8988T (cell line): ENCODE measurements at regions not wholly inside any gene's neighbourhood (a gene's known extent, or its start where the extent isn't known, plus 50 kb on each side); places are given as distances from the start of the nearest gene placed in this dataset.

Experiments used
- DNase-seq: peaks from one replicate; pipeline ENCODE4 v3.0.0; 2011

DNA sequence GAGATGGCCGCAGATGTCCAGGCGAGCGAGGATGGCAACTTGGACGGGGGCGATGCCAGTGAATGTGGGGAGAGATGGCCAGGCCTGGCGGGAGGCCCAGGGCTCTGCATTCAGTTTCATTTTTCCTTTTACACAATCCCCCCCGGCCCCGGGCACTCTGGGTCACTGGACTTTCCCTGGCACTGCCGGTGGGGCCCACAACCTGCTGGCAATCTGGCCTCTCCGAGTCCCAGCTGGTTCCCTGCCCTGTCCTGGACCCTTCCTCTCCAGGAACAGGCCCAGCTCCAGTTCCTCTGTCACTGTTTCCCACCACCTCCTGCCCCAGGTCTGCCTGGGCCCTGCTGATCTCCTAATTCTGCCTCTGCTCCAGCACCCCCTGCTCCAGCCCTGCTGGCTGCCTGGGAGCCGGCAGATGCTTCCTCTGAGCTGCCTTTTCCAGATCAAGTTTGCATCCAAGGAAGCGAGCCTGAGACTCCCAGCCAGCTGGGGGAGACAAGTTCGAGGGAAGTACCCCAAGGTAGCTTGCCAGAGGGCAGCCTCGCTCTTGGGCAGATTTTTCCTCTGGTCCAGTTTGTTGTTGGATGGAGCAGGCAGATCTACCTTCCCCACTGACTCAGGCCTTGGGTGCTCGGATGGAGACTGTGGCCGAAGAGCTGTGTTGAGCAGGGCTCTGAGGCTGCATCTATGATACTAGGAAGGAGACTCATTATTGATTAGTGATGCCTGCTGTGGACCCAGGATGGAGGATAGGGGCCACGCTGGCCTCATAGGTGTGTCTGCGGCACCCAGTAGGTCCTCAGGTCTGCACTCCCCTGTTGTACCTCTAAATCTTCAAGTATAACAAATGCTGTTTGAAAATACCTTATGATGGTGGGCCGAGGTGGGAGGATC, 83.2 kb downstream of the CEBPB start:
- no peak for DNase-seq

DNA sequence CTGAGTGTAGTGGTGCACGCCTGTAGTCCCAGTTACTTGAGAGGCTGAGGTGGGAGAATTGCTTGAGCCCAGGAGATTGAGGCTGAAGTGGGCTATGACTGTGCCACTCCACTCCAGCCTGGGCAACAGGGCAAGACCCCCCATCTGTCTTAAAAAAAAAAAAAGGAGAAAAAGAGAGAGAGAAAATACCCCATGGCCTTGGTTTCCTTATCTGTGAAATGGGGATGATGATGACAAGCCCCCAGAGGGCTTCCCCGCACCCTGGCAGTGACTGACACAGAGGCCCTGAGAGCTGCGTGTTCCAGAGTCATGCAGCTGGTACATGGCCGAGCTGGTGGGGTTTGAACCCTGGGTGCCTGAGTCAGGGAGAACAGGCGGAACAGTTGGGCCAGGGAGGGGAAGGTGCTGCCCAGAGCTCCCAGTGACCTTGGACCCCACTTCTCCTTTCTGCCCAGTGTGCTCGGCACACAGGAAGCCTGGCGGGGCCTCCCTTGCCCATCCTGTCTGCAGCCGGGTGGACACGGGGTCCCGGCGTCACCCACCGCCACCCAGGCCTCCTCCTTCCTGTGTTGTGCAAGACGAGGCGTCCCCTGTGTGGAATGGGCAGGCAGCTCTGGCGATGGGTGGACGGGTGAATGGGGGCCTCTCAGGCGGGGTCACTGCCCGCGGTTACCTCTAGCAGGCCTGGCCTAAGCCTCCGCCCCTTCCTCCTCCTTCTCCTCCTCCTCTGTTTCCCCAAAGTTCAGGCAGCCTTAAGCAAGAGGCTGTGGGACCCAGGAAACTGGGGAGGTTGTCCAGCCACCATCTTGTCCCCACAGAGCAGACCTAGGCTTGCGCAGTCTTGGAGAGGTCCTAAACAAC, 84.2 kb downstream of the CEBPB start:
- DNase-seq, result no peak

DNA sequence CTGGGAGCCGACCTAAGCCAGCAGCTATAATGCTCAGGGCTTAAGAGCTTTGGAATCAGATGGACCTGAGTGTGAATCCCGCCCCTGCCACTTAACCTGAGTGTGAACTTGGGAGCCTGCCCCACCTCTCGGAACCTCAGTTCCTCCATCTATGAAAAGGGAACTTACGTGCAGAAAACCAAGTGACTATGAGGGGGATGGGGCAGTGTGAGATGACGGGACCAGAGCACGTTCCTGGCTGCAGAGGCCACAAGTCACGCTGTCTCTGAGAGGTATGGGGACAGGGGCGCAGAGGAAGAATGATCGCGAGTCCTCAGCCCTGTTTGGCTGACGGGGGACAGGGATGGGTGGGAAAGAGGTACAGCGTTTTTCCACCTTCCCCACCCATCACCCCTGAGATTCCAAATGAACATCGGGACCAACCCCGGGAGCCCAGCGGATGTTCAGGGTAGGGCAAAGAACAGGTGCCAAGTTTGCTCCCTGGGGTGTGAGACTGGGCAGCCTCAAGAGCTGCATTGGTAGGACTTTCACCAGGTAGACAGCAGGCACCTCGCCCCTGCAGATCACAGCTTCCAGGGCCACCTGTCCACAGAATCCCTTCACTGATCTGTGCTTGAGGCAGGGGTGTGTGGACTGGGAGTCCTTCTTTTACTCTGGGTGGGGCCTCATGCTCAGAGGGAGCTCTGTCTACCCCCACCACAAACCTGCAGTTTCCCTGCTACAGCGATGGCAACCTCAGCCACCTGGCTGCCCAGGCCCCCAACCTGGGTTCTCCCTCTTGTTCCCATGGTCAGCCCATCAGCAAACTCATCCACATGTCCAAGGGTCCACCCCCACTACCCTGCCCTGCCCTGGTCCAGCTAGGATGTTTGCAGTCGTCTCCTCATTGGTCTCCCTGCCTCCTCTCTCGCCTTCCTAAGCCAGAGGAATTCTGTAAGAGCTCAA, 85.8 kb downstream of the CEBPB start:
- DNase-seq, result no peak

DNA sequence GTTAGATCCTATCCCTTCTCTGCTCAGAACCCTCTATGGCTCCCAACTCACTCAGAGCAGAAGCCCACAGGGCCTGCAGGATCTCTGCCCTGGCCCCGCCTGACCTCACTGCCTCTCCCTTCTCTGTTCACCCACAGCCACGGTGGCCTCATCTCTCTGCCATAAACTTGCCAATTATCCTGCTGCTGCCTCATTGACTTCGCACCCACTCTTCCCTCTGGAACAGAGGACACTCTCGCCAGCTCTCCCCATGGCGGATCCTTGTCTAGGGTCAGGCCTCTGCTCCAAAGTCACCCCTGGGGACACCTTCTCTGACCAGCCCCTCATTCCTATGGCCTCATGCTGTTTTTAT, 86.4 kb downstream of the CEBPB start:
- DNase-seq, result no peak

DNA sequence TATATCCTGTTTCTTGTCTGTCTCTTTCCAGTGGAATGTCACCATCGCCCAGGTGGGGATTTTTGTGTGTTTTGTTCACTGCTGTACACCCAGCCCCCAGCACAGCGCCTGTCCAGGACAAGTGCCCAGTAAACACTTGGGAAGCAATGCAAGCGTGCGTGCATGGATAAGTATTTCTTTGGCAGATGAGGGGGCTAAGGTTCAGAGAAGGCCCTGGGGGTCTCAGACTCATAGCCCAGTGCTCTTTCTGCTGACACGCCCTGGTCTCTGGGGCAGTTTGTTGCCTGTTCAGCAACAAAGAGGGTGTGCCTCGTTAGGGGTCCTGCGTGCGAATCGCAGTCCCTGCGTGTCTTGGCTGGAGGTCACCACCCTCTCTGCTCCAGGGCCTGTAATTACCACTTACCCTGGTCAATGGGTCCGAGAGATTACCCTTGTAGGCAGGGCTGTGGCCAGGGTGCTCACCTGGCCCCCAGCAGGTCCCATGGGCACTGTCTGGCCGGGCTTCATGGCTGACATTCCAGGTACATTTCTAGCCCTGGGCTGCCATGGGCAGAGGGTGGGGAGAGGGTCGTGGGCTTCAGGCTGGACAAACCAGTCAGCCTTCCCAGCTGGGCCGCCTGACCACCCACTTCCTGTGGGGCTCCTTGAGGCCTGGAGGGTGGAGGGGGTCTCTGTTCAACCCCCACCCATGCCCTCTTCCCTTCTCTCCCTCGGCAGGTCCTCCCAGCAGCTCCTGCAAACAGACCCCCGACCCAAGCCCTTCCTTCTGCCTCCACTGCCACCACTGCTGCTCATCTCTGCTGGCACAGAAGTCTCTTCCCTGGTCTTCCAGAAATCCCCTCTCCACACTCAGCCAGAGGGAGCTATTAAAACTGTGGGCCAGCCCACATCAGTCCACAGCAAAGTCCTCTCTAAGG, 87.1 kb downstream of the CEBPB start:
- no peak for DNase-seq

DNA sequence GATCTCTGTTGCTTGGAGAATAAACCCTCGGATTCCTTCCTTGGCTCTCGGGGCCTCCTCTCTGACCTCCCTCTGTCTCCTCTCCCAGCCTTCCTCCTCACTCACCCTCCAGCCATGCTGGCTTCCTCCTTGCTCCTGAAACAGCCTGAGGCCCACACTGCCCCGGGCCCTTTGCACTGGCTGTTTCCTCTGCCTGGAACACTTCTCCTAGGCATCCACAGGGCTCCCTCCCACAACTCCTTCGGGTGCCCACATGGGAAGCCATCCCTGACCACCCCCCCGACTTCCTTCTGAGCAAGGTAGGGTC, 87.7 kb downstream of the CEBPB start:
- no peak for DNase-seq

DNA sequence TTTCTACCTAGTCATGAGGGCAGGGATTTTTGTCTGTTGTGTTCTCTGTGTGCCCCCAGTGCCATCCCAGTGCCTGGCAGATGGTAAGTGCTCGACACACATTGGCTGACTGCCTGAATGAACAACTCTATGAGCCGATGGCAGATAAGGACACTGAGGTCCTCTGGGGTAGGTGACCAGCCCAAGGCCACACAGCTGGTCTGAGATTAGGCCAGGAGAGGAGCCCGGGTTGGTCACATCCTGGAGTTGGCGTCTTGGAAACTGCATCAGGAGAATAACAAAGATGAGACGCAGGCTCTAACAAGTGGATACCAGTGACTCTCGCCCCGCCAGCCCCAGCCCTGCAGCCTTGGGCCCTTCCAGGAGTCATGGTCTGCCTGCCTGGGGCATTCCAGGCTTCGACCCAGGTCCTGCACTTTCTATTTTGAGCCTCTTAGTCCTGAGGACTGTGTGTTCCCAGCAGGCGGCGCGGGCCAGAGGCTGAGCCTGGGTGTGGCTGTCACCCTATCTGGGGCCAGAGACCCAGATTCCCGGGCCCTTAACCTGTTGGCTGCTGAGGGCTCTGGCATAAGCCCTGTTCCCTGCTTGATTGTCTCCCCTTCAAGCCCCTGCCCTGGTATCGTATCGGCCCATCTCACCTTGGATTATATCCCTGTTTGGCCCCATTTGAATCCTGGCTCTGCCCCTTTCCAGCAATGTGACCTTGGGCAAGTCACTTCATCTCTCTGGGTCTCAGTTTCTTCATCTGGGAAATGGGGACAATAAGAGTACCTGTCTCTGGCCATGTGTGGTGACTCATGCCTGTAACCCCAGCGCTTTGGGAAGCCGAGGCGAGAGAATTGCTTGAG, 88.3 kb downstream of the CEBPB start:
- no peak for DNase-seq

DNA sequence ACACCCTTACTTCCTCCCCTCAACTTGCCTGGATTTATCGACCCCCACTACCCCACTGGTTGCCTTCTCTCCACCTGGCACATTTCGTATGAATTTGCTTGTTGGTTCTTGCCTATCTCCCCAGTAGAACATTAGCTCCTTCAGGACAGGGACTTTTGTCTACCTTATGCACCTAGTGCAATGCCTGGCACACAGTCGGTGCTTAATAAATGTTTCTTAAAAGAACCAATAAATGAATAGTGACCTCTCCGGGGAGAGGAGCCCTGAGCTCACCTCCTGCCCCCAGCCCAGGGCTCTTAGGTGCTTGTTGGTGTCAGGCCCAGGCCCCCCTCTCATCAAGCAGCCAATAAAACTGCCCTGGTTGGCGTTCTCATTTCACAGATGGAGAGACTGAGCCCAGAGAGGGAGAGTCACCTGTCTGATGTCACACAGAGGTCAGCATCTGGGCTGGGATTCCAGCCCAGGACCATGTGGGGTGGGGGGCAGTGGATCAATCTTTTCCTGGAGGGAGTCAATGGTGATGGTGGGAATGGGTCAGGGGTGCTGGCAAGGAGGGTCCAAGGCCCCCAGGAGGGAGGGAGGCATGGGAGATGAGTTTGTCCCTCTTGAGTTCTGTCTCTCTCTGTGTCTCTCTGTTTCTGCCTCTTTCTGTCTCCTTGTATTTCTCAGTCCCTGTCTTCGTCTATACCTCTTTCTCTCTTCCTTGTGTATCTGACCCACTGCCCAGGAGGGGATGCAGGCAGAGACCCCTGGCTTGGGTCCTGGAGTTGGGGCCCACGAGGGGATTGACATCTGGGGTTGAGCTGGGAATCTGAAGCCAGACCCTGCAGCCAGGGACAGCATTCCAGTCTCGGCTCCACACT, 89.6 kb downstream of the CEBPB start:
- no peak for DNase-seq

DNA sequence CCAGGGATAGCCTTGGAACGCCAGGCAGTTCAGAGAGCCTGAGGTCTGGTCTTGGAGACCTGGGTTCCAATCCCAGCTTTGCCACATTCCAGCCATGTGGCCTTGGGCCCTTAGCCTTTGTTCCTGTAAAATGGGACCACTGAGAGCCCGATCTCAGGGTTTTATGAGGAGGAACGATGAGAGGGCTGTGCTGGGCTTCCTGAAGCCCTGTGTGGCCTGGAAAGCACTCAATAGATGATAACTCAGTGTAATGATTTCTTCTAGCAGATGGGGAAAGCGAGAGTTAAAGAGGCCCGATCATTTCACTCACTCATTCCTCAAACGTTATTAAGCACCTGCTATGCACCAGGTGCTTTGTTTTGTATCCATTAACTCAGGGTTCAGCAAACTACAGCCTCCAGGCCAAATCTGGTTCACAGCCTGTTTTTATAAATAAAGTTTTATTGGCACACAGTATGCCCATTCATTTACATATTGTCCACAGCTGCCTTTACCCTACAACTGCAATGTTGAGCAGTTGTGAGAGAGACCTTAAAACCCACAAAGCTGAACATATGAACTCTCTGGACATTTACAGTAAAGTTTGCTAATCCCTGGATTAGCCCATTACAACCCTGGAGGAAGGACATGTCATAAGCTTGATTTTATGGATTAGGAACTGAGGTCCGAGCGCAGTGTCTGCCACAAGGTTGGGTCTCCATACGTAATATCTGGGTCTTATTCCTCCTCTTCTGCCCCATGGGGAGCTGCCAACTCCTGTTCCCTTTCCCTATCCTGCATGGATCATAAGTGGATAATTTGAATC, 90.4 kb downstream of the CEBPB start:
- no peak for DNase-seq

DNA sequence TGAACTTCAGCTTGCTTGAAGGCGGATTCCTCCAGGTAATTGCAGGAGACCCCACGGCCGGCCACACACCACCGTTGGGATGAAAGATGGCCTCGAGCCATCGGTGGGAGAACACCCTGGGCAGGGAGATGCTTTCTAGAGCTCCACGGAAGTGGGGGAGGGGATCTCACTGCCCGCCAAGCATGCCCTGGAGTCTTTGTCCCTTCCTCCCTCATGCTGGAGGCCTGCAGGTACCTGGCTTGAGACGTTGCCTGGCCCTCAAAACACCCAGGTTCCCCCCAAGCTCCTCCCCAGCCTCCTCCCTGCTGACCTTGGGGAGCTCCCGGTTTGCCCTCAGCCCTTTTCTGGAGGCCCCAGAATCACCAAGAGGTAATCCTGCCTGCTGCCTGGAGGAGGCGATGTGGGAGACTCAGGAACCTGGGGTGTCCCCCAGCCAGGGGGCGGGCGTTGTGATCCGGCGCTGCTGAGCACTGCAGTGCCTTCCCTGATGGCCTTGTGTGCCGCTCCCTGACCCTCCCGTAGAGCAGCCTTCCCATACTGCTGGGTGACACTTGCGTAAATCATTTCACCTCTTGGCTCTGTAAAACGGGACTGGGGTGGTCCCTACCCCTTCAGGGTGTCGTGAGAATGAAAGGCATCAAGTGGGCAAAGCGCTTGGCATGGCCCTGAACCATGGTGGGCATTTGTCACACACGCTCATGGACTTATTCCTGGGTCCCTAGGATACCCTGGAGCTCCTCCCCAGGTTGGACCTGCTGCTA, 91.4 kb downstream of the CEBPB start:
- no peak for DNase-seq

DNA sequence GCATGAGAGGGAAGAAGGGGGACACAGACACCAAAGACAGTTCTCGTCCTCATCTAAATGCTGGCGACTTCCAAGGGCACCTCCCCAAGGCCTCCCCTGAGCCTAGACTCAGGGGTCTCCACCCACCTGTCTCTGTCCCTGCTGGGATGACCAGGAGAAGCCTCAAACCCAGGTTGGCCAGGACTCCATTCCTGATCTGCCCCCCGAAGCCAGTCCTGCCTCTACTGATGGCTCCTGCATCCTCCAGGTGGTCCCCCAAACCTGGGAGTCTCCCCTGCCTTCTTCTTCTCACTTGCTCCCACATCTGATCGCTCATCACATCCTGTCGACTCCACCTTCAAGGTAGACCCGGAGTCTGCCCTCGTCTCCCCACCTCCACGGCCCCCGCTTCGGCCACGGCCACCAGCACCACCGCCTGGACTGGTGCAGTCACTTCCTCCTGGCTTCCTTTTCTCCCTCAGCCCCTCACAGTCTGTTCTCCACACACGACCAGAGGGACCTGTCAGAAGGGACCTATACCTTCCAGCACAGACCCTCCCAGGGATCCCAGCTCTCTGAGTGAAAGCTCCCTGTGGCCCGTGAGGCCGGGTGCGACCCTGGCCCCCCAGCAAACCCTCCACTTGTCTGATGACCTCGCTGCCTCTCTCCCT, 92.1 kb downstream of the CEBPB start:
- no peak for DNase-seq

DNA sequence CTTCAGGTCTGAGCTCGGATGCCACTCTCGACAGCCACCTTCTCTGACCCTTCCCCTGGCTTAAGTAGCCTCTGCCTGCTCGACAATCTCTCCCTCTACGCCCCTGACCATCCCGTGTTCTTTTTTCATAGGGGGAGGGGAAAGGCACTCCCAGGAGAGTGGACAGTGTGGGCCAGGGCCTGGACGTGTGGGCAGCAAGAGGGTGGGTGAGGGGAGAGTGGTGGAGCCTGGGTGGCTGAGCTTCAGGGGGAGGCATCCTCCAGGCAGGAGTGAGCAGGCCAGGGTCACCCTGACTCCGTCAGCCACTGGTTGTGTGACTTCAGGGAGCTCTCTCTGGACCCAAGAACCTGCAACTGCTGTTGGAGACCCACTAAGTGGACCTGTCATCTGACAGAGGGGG, 92.7 kb downstream of the CEBPB start:
- DNase-seq, result no peak

DNA sequence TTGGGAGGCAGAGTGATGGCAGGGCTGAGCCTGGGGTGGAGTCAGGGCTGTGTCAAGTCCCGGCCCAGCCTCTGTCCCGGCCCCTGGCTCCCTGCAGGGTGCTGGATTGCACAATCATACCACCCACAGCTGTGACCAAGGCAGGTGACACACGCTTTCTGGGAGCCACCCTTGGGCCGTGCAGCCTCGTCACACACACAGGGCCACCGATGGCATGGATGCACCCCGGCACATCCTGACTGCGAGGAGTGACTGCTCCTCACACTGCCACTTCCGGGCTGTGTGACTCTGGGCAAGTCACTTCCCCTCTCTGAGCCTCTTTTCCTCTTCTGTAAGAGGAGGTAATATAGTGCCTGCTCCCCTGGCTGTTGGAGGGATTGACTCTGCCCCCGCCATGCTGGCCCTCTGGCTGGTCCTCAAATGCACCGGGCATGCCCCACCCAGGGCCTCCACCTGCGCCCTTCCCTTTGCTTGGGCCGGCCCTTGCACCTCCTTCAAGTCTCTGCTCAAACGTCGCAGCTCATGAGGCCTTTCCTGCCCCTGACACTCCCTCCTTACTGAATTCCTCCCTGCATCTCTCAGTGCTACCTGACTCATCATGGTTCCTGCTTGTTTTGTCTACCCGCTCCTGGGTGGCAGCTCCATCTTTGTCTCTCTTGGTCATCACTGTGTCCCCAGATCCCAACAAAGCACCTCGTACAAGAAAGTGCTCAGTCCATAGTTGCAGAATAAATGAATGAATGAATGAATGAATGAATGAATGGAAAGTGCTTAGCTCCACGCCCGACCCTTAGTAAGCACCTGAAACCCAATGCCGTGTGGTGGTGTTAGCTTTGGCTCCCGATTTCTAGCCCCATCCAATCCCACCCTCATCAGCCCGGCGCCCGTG, 93.5 kb downstream of the CEBPB start:
- DNase-seq, result peak; percentile 65

DNA sequence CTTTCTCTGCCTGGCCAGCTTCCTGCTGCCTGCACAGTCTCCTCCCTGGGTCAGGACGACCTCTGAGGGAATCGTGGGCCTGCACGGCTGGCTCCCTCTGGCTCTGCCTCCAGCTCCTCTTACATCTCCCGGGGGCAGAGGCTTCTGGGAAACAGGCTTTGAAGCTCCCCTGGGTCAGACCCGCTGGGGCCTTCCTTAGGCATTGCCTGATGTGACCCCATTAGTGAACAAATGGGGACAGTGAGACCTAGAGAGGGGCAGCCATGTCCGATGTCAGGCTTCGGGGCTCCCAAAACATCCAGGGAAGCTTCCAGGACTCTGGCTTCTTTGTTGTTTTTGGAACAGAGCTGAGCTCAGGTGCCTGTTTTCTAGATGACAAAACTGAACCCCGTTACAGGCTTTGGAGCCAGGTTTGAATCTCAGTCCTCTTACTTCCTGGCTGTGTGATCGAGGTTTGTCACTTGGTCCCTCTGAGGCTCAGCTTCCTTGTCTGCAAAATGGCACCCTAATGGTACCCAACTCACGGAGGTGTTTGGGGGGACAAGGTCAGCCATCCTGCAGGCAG, 94.3 kb downstream of the CEBPB start:
- DNase-seq, result no peak

DNA sequence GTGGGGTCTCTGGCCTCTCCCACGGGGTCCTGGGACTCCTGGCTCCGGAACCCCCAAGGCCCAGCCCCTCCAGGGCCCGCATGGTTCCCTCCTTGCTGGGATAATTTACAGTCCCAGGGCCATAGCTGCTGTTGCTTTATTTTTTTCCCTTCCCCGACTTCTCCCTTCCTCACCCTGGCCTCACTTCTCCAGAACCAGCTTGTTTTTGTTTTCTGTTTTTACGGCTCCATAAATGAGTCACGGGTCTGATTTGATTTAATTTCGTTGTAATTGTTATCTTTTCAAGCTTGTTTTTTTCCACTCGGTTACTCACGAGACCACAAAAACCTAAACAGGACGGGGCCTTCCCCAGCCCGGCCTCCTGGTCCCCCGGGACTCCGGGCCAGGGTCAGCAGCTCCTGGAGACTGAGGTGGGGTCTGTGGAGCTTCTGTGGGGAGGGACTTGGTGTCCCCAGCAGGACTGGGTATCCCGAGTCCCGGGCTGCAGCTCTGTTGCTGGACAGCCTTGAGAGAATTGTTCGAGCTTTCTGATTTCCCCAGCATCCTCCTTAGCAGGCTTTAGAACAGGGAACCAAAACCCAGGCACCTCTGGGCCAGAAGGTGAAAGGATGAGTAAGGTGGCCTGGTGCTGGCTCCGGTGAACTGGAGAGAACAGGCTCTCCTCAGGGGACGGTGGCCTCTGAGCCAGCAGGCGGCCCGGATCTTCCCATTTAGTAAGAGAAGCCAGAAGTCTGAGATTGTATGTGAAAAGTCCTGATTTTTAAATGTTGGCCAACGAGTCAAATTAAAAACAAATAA, 94.9 kb downstream of the CEBPB start:
- DNase-seq, result no peak

DNA sequence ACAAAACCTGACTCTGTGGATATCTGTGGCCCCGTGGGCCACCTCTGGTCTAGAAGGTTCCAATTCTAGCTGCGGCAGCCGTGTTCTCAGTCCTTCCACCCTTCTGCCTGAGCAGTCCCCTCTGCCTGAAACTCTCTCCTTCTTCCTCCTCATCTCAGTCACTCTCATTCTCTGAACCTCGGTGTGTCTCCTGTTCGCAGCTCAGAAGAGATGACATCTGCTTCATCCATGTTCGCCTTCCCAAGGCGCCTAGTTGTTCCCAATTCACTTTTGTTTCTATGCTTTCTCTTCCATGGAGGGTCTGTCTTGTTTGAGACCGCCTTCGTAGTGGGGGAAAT, 95.5 kb downstream of the CEBPB start:
- no peak for DNase-seq
